Suprapubic skin (tissue), 4 donors: ENCODE measurements at regions not wholly inside any gene's neighbourhood (a gene's known extent, or its start where the extent isn't known, plus 50 kb on each side); places are given as distances from the start of the nearest gene placed in this dataset.
"Not testable (repeated sequence)": the region's sequence is repeated elsewhere in the genome, so short reads cannot be mapped to it uniquely, and the experiment has no call there.

Experiments
- DNase-seq, 2 donors: peaks; one replicate each; pipeline ENCODE4 v3.0.0-alpha.2; 2019; ENCODE audit warnings: low spot score in 2 of 2
- H3K27ac ChIP-seq: fragments of 200-600 bp; sonication (generic); one replicate; pipeline ENCODE4 v1.5.1; 2019
- H3K27me3 ChIP-seq: fragments of 200-600 bp; sonication (generic); one replicate; pipeline ENCODE4 v1.5.1; 2019
- H3K36me3 ChIP-seq: fragments of 200-600 bp; sonication (generic); one replicate; pipeline ENCODE4 v1.5.1; 2019
- H3K4me1 ChIP-seq: fragments of 200-600 bp; sonication (generic); one replicate; pipeline ENCODE4 v1.5.1; 2019
- H3K4me3 ChIP-seq: fragments of 200-600 bp; sonication (generic); one replicate; pipeline ENCODE4 v1.5.1; 2019; ENCODE audit warnings: mild to moderate bottlenecking
- H3K9me3 ChIP-seq: fragments of 200-600 bp; sonication (generic); one replicate; pipeline ENCODE4 v1.5.1; 2019
- EP300 ChIP-seq: sonication (generic); formaldehyde crosslinking; IDR thresholded peaks from one replicate; pipeline ENCODE4 v1.6.1; 2017; ENCODE audit warnings: antibody characterized with exemption
- POLR2A ChIP-seq, 2 donors: fragments of 450-650 bp; IDR thresholded peaks; one replicate each; pipeline ENCODE4 v1.6.1; 2017; ENCODE audit warnings: antibody characterized with exemption in 2 of 2, mild to moderate bottlenecking in 2 of 2, moderate library complexity in 2 of 2
- POLR2AphosphoS5 ChIP-seq, 3 donors: sonication (generic); formaldehyde crosslinking; IDR thresholded peaks; one replicate each; pipeline ENCODE4 v1.6.1; 2017; ENCODE audit warnings: antibody characterized with exemption in 3 of 3
- WGBS: methylation state at CpG from one replicate; pipeline ENCODE4 v1.1.5; 2018; 5-methylcytosine and 5-hydroxymethylcytosine counted together
- TF ChIP-seq, protein P1 (sequence below), 2 donors: fragments of 200-600 bp in 1 of 2; fragments of 450-650 bp in 1 of 2; sonication (generic) in 1 of 2; IDR thresholded peaks; one replicate each; pipeline ENCODE4 v1.5.1; 2016 to 2019; ENCODE audit warnings: antibody characterized with exemption in 2 of 2, mild to moderate bottlenecking in 1 of 2, moderate library complexity in 1 of 2

DNA sequence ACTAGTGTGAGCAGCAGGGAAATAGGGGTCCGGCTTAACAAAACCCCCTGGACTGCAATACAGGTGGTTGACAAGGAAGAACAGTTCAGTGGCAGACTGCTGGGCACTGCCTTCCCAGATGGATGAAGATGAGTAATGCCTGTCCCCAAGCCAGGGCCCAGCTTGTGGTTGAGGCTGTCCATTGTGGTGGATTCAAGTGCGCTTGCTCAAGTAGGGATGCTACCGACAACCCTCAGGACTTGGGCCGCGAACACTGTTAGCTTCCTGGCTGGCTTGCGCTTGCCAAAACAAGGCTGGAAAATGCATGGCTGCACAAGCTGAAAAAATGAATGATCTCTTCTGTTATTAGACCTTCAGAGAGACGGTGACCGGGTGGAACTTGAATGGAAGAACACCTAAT, 116.1 kb upstream of the ACBD5 start:
- Histone ChIP-seq H3K4me1 (no peaks in the 10 kb centered on the region), H3K27me3 (no peaks in the 10 kb centered on the region), H3K4me3 (no peak overlapping the region), H3K36me3 (no peaks in the 10 kb centered on the region), H3K9me3 (no peaks in the 10 kb centered on the region), H3K27ac (no peak overlapping the region)
- no peak for TF ChIP-seq POLR2AphosphoS5 (IDR thresholded peaks at IDR 0.05)
- TF ChIP-seq EP300: no peak
- TF ChIP-seq, protein P1, sequence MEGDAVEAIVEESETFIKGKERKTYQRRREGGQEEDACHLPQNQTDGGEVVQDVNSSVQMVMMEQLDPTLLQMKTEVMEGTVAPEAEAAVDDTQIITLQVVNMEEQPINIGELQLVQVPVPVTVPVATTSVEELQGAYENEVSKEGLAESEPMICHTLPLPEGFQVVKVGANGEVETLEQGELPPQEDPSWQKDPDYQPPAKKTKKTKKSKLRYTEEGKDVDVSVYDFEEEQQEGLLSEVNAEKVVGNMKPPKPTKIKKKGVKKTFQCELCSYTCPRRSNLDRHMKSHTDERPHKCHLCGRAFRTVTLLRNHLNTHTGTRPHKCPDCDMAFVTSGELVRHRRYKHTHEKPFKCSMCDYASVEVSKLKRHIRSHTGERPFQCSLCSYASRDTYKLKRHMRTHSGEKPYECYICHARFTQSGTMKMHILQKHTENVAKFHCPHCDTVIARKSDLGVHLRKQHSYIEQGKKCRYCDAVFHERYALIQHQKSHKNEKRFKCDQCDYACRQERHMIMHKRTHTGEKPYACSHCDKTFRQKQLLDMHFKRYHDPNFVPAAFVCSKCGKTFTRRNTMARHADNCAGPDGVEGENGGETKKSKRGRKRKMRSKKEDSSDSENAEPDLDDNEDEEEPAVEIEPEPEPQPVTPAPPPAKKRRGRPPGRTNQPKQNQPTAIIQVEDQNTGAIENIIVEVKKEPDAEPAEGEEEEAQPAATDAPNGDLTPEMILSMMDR (IDR thresholded peaks at IDR 0.05): no peak
- DNase-seq: no peak
- WGBS: 85% methylated on average over 8 of the region's 8 CpGs

DNA sequence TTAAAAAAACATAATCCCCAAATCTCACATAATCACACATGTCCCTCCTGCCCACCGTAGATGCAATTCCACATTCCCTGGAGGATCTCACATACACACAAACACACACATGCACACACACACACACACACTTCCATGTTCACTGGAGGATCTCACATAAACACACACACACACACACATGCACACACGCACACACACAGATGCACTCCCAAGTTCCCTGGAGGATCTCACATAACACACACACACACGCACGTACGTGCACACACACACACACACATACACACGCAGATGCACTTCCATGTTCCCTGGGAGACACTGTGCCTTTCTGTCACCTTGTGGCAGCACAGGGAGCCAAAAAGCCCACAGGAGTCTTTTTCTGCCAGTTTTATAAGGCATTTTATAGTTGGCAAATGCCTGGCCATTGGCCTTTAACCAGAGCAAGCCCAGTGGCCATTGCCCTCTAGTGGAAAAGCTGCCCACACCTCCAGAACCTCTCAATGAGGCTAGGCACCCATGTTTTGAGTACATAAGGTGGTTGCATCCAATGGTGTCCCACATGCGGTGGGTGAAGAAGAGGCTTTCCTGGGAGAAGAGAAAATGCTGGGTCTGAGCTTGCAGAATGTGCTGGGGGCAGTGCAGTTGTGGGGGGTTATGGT, 115.4 kb upstream of the ACBD5 start:
- TF ChIP-seq EP300: no peak
- TF ChIP-seq, protein P1 (IDR thresholded peaks at IDR 0.05): no peak
- no peak for TF ChIP-seq POLR2A (IDR thresholded peaks at IDR 0.05)
- TF ChIP-seq POLR2AphosphoS5 (IDR thresholded peaks at IDR 0.05): no peak
- WGBS: 94% methylated on average over 7 of the region's 7 CpGs
- peaks cover under 1% of the 10 kb centered on the region for H3K27me3 ChIP-seq

DNA sequence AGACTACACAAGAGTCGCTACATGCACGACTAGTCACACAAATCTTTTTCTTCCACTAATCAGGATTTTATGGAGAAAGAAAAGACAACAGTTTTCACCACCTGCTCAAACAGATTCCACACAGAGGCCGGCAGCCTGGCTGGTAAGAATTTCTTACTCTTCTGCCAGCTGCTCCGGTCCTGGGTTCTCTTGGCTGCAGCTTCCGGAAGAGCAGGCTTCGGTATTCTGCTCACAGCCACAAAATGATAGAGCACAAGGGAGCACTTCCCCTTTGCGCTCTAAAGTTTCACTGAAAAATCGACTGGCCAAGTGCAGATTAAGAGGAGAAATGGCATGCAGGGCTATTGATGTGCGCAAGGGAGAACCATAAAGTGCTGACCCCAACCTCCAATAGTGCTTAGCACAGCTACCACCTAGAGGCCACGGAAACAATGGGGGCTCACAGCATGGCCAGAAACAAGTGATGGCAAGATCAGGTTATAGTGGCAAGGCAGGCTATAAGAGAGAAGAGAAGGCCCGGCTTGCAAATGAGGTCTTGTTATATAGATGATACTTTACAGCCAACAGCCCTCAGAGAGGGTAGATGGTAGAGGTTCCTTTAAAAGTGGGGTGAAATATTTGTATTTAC, 114.2 kb upstream of the ACBD5 start:
- not testable (repeated sequence) for H3K9me3 ChIP-seq, H3K4me1 ChIP-seq, DNase-seq, H3K27ac ChIP-seq, H3K36me3 ChIP-seq, H3K4me3 ChIP-seq
- WGBS: 27% methylated on average over 8 of the region's 11 CpGs
- H3K27me3 ChIP-seq: peaks cover 12% of the 10 kb centered on the region

More for the DNA sequence above, 115.4 kb upstream of the ACBD5 start:
- Histone ChIP-seq H3K4me1 (no peaks in the 10 kb centered on the region), H3K27ac (no peak overlapping the region), H3K36me3 (no peaks in the 10 kb centered on the region), H3K4me3 (no peak overlapping the region), H3K9me3 (no peaks in the 10 kb centered on the region)
- DNase-seq: no peak

DNA sequence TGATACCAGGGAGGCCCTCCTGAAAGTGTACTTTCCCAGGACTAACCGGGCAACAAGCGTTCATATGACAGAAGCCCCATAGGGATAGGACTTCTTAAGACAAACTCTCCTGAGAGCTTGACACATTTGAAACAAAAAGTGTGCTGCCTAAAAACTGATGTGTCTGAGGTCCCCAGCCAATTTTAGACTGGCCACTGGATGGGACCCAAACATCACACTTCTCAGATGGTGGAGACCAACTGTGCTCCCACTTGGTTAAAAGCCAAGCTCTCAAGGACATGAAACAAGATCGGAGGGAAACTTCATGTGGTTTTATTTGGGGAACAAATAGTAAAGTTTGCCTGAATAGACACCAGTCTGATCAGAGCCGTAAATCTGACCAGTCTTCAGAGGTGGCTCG, 113.5 kb upstream of the ACBD5 start:
- H3K4me1 ChIP-seq, H3K36me3 ChIP-seq, H3K27ac ChIP-seq, H3K9me3 ChIP-seq, DNase-seq, H3K4me3 ChIP-seq: not testable (repeated sequence)
- 57% methylated on average over 5 of the region's 5 CpGs for WGBS
- peaks cover 13% of the 10 kb centered on the region for H3K27me3 ChIP-seq

DNA sequence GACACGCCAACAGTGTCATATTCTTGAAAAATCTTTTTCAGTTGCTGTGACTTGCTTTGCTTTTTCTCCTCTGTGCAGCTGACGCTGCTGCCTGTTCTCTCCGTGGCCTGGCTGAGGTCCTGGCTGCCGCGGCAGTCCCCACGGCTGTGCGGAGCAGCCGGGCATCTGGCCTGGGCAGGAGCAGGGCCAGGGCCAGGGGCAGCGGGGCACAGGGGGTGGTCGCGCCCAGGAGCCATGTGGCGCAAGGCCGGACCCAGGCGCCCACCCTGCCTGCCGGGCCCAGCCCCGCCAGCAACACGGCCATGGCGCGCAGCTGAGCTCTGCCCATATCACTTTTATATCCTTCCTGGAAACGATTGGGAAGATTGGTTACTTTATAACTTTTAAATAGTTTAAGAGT, 109.4 kb upstream of the ACBD5 start:
- Histone ChIP-seq H3K27me3 (peaks cover 19% of the 10 kb centered on the region), H3K9me3 (no peaks in the 10 kb centered on the region), H3K4me1 (no peaks in the 10 kb centered on the region), H3K27ac (no peak overlapping the region), H3K4me3 (no peak overlapping the region), H3K36me3 (no peaks in the 10 kb centered on the region)
- no peak for DNase-seq
- 88% methylated on average over 12 of the region's 20 CpGs for WGBS
- TF ChIP-seq POLR2AphosphoS5 (IDR thresholded peaks at IDR 0.05) (no peak), POLR2A (IDR thresholded peaks at IDR 0.05) (no peak), EP300 (no peak)
- TF ChIP-seq, protein P1 (IDR thresholded peaks at IDR 0.05): no peak

DNA sequence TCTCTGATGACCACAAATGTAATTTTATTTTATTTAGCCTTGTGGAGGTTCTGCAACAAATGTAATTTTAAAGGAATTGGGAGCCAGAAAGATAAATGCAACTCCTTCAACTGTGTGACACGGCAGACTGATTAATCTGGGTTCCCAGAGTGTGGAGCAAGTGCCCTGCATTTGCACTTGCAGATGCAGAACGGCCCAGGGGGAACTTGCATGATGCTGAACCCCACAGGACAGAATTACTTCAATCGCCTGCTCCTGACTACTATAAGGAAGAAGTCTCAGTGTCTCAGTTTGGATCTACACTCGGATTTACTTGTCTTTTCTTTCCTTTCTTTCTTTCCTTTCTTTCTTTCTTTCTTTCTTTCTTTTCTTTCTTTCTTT, 107.2 kb upstream of the ACBD5 start:
- H3K27me3 ChIP-seq: peaks cover 25% of the 10 kb centered on the region
- not testable (repeated sequence) for H3K36me3 ChIP-seq, H3K4me3 ChIP-seq, DNase-seq, H3K4me1 ChIP-seq, H3K27ac ChIP-seq, H3K9me3 ChIP-seq
- 32% methylated on average over 4 of the region's 4 CpGs for WGBS

DNA sequence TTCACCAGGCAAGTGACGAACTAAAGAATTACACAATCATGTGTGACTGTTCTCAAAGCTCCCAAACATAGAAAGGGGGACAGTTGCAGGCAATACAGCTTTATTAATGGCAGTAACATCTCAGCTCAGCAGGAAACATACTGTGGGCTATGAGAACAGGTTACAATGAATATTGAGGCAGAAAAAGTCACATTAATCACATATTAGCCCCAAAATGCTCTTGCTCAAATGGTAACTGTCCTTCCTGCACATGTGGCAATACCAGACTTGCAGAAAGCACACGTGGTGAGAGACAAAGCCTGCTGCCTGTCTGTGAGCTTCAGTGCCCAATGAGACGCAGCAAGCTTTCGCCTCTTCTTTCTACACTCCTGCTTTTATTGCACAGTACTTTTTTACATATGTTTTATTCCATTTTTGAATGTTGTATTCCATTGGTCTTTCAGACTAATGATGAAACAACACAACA, 104.9 kb upstream of the ACBD5 start:
- TF ChIP-seq POLR2AphosphoS5 (IDR thresholded peaks at IDR 0.05) (no peak), EP300 (no peak), POLR2A (IDR thresholded peaks at IDR 0.05) (no peak)
- TF ChIP-seq, protein P1 (IDR thresholded peaks at IDR 0.05): no peak
- H3K27ac ChIP-seq: no peak overlapping the region
- WGBS: 35% methylated on average over 4 of the region's 4 CpGs

More for the DNA sequence above, 104.9 kb upstream of the ACBD5 start:
- DNase-seq: no peak
- Histone ChIP-seq H3K27me3 (peaks cover 19% of the 10 kb centered on the region), H3K9me3 (no peaks in the 10 kb centered on the region), H3K36me3 (no peaks in the 10 kb centered on the region), H3K4me1 (no peaks in the 10 kb centered on the region), H3K4me3 (no peak overlapping the region)
